Psoas muscle (tissue), 7 donors: ENCODE measurements at regions not wholly inside any gene's neighbourhood (a gene's known extent, or its start where the extent isn't known, plus 50 kb on each side); places are given as distances from the start of the nearest gene placed in this dataset.

ENCODE experiments used
- ATAC-seq, 4 donors: fragments of 200-7000 bp; cut with Tn5 transposase; one replicate each; pipeline ENCODE4 v1.9.1; 2020; ENCODE audit warnings: moderate library complexity in 3 of 4, mild to moderate bottlenecking in 2 of 4
- DNase-seq, 2 donors: peaks; one replicate each; pipeline ENCODE4 v3.0.0-alpha.2; 2020
- H3K27ac ChIP-seq: fragments of 200-600 bp; one replicate; pipeline ENCODE4 v1.8.0; 2022
- H3K27me3 ChIP-seq, 3 donors: fragments of 200-600 bp in 1 of 3; one replicate each; pipeline versions ENCODE4 v1.6.1 to v1.8.0; 2013 to 2022; ENCODE audit warnings: low read length in 2 of 3, mild to moderate bottlenecking in 2 of 3, moderate library complexity in 1 of 3; ENCODE audit not compliant: insufficient read depth in 3 of 3
- H3K36me3 ChIP-seq, 2 donors: fragments of 200-600 bp in 1 of 2; one replicate each; pipeline versions ENCODE4 v1.6.1 to v1.8.0; 2013 to 2022; ENCODE audit warnings: low read depth in 1 of 2, mild to moderate bottlenecking in 1 of 2, moderate library complexity in 1 of 2; ENCODE audit not compliant: insufficient read depth in 1 of 2
- H3K4me1 ChIP-seq: fragments of 200-600 bp; one replicate; pipeline ENCODE4 v1.8.0; 2022
- H3K4me3 ChIP-seq: fragments of 200-600 bp; one replicate; pipeline ENCODE4 v1.8.0; 2022; ENCODE audit warnings: mild to moderate bottlenecking
- H3K9me3 ChIP-seq: fragments of 200-600 bp; one replicate; pipeline ENCODE4 v1.8.0; 2022
- WGBS, 3 donors: extraction: QIAGEN DNeasy Blood & Tissue Kit; methylation state at CpG; one replicate each; pipeline versions ENCODE4 v1.1.6 to v1.1.7; 2013; 5-methylcytosine and 5-hydroxymethylcytosine counted together
- intact Hi-C, 2 donors: fragments of 100-400 bp; cut with DNase I; formaldehyde crosslinking; loops; one replicate each; pipeline versions ENCODE4 v1.11.0 to v1.14.2; 2022
- TF ChIP-seq, protein P1 (sequence below): fragments of 200-600 bp; IDR thresholded peaks from one replicate; pipeline ENCODE4 v1.8.0; 2022; ENCODE audit warnings: antibody characterized with exemption
- donor health status: healthy with polysubstance abuse.
- donor health status: DM: no; HTN: no; CAD: no; lungs with moderate emphysema.
- donor health status: Bipolar disorder and iron deficiency.
- donor health status: healthy.
- donor health status: DM: yes; HTN: yes; CAD: no.
- donor health status: DM: no; HTN: no; CAD: no.
- donor health status: DM: yes; HTN: yes; CAD: no.

- TF ChIP-seq, protein P1, sequence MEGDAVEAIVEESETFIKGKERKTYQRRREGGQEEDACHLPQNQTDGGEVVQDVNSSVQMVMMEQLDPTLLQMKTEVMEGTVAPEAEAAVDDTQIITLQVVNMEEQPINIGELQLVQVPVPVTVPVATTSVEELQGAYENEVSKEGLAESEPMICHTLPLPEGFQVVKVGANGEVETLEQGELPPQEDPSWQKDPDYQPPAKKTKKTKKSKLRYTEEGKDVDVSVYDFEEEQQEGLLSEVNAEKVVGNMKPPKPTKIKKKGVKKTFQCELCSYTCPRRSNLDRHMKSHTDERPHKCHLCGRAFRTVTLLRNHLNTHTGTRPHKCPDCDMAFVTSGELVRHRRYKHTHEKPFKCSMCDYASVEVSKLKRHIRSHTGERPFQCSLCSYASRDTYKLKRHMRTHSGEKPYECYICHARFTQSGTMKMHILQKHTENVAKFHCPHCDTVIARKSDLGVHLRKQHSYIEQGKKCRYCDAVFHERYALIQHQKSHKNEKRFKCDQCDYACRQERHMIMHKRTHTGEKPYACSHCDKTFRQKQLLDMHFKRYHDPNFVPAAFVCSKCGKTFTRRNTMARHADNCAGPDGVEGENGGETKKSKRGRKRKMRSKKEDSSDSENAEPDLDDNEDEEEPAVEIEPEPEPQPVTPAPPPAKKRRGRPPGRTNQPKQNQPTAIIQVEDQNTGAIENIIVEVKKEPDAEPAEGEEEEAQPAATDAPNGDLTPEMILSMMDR: no peak
- DNase-seq (no peak), ATAC-seq (no peak)
- Histone ChIP-seq H3K9me3 (no peaks in the 10 kb centered on the region), H3K36me3 (no peaks in the 10 kb centered on the region), H3K4me3 (no peak overlapping the region), H3K27ac (no peak overlapping the region), H3K4me1 (no peaks in the 10 kb centered on the region), H3K27me3 (no peaks in the 10 kb centered on the region)
- intact Hi-C loops: no loop called here
- WGBS, 3 donors: 51 to 54% (median 53%) methylated on average over 8 of the region's 8 CpGs
Observed at GRCh38 chr10:8245131-8245813, 190.8 kb downstream of the GATA3 start.

DNA sequence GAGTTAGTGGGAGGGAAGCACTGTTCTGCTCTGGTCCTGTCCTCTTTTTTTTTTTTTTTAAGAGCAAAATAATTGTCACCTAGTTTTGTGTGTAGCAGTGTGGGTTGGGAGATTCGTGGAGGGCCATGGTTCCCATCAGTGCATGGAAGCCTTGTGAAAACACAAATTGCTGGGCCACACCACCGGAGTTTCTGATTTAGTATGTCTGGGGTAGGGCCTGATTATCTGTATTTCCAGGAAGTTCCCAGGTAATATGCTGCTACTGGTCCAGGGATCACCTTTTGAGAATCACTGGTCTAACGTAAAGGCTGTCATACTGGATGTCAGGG is 191.3 kb downstream of the GATA3 start:
- TF ChIP-seq, protein P1: no peak
- WGBS, 3 donors: 78 to 83% (median 81%) methylated on average over 3 of the region's 3 CpGs
- ATAC-seq (no peak), DNase-seq (no peak)
- H3K4me1 ChIP-seq: no peaks in the 10 kb centered on the region
- H3K36me3 ChIP-seq: no peaks in the 10 kb centered on the region
- H3K27ac ChIP-seq: no peak overlapping the region
- no peak overlapping the region for H3K4me3 ChIP-seq
- intact Hi-C loops: no loop called here
- no peaks in the 10 kb centered on the region for H3K27me3 ChIP-seq
- no peaks in the 10 kb centered on the region for H3K9me3 ChIP-seq

GRCh38 chr10:8246548-8246947 is 192.1 kb downstream of the GATA3 start:
- Histone ChIP-seq H3K4me3 (no peak overlapping the region), H3K36me3 (no peaks in the 10 kb centered on the region), H3K27ac (no peak overlapping the region), H3K9me3 (no peaks in the 10 kb centered on the region), H3K4me1 (no peaks in the 10 kb centered on the region), H3K27me3 (no peaks in the 10 kb centered on the region)
- intact Hi-C loops: no loop called here
- DNase-seq (no peak), ATAC-seq (no peak)
- 87 to 96% (median 91%) methylated on average over 2 of the region's 2 CpGs for WGBS, 3 donors
- TF ChIP-seq, protein P1: no peak

DNA sequence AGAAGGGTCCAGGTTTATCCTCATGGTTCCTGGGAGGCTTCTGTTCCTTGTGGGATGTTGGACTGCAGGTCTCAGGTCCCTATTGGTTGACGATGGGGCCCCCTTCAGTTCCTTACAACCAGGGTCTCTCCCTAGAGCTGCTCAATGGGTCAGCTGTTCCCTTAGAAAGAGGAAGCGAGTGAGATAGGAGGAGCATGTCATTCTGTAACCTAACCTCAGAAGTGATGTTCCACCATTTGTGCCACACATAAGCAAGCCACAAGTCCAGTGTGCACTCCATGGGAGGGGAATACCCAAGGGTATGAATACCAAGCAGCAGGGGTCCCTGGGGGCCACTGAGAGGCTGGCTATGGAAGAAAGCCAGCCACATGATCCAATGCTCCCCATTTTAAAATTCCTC is 192.7 kb downstream of the GATA3 start:
- H3K27ac ChIP-seq: no peak overlapping the region
- 86 to 94% (median 89%) methylated on average over 2 of the region's 2 CpGs for WGBS, 3 donors
- H3K4me3 ChIP-seq: no peak overlapping the region
- H3K27me3 ChIP-seq: no peaks in the 10 kb centered on the region
- H3K9me3 ChIP-seq: no peaks in the 10 kb centered on the region
- TF ChIP-seq, protein P1: no peak
- DNase-seq: no peak
- intact Hi-C loops: no loop called here
- H3K36me3 ChIP-seq: no peaks in the 10 kb centered on the region
- ATAC-seq: no peak
- H3K4me1 ChIP-seq: no peaks in the 10 kb centered on the region

- TF ChIP-seq, protein P1: no peak
- Histone ChIP-seq H3K4me3 (no peak overlapping the region), H3K36me3 (no peaks in the 10 kb centered on the region), H3K9me3 (no peaks in the 10 kb centered on the region), H3K27ac (no peak overlapping the region), H3K27me3 (no peaks in the 10 kb centered on the region), H3K4me1 (no peaks in the 10 kb centered on the region)
- intact Hi-C loops: no loop called here
- DNase-seq (no peak), ATAC-seq (no peak)
- 65 to 71% (median 67%) methylated on average over 2 of the region's 2 CpGs for WGBS, 3 donors
Observed at GRCh38 chr10:8248868-8249267, 194.4 kb downstream of the GATA3 start.
